A549 (cell line): ENCODE measurements at regions not wholly inside any gene's neighbourhood (a gene's known extent, or its start where the extent isn't known, plus 50 kb on each side); places are given as distances from the start of the nearest gene placed in this dataset.

Source experiments
- ATAC-seq, 2 experiments: fragments of 200-7000 bp in 1 of 2; fragments of >200 bp in 1 of 2; cut with Nextera tagmentation in 1 of 2; cut with Tn5 transposase in 1 of 2; 3 replicates each; pipeline versions ENCODE4 v1.8.0 to v1.9.1; 2018 to 2020; ENCODE audit warnings: mild to moderate bottlenecking in 1 of 2, moderate library complexity in 1 of 2
- CTCF ChIA-PET: fragments of 300-600 bp; sonication (Branson Sonifier 250); formaldehyde crosslinking; extraction: SDS; loops from one replicate; lab custom pipeline; 2021; ENCODE audit warnings: antibody characterized with exemption, inconsistent platforms; lab: Yijun Ruan, JAX
- POLR2A ChIA-PET: fragments of 350-600 bp; formaldehyde crosslinking; extraction: SDS; loops from one replicate; lab custom pipeline; 2021; ENCODE audit warnings: antibody characterized with exemption, inconsistent platforms; lab: Yijun Ruan, JAX
- DNase-seq, 2 experiments: peaks; one replicate each; pipeline versions ENCODE4 v3.0.0 to v3.0.0-alpha.2; 2011 to 2016; ENCODE audit warnings: low read depth in 1 of 2, low spot score in 1 of 2
- FAIRE-seq: peaks from 2 replicates; lab custom pipeline; 2011; peaks lifted over from hg19 to GRCh38; lab: Jason Lieb, UNC
- H3K27ac ChIP-seq, 2 experiments: fragments of >200 bp; sonication (Bioruptor Twin); formaldehyde crosslinking; 3 replicates each; pipeline ENCODE4 v1.5.1; 2016 to 2017
- H3K4me1 ChIP-seq: fragments of >200 bp; sonication (Bioruptor Twin); formaldehyde crosslinking; 3 replicates; pipeline ENCODE4 v1.6.1; 2016
- H3K4me2 ChIP-seq: fragments of >200 bp; sonication (Bioruptor Twin); formaldehyde crosslinking; 3 replicates; pipeline ENCODE4 v1.6.1; 2016
- H3K4me3 ChIP-seq: fragments of >200 bp; sonication (Bioruptor Twin); formaldehyde crosslinking; 3 replicates; pipeline ENCODE4 v1.5.1; 2016
- H3K9me3 ChIP-seq: fragments of >200 bp; sonication (Bioruptor Twin); formaldehyde crosslinking; 3 replicates; pipeline ENCODE4 v1.6.1; 2016
- ATOH8 ChIP-seq: fragments of 250-450 bp; sonication (Bioruptor Pico); IDR thresholded peaks from 2 replicates; pipeline ENCODE4 v1.5.0; 2020; ENCODE audit warnings: low read depth, mild to moderate bottlenecking, moderate library complexity
- CHD2 ChIP-seq: fragments of 150-350 bp; IDR thresholded peaks from 2 replicates; pipeline ENCODE4 v1.6.1; 2014; ENCODE audit warnings: low read length; ENCODE audit not compliant: partially characterized antibody
- CTCF ChIP-seq: fragments of >200 bp; sonication (Bioruptor Twin); formaldehyde crosslinking; IDR thresholded peaks from 3 replicates; pipeline ENCODE4 v1.5.1; 2016
- EHMT2 ChIP-seq: fragments of 200-600 bp; sonication (generic); IDR thresholded peaks from 2 replicates; pipeline ENCODE4 v1.6.1; 2016; ENCODE audit warnings: antibody characterized with exemption, low read depth, mild to moderate bottlenecking, moderate library complexity
- ELK1 ChIP-seq: fragments of 150-350 bp; IDR thresholded peaks from 2 replicates; pipeline ENCODE4 v1.6.1; 2014; ENCODE audit warnings: low read depth, mild to moderate bottlenecking, low read length
- FOSB ChIP-seq: fragments of 250-450 bp; sonication (Bioruptor Pico); IDR thresholded peaks from 2 replicates; pipeline ENCODE4 v1.5.0; 2020; ENCODE audit warnings: mild to moderate bottlenecking, moderate library complexity
- FOXS1 ChIP-seq: fragments of 250-450 bp; sonication (Bioruptor Pico); IDR thresholded peaks from 2 replicates; pipeline ENCODE4 v1.5.0; 2020; ENCODE audit warnings: mild to moderate bottlenecking, moderate library complexity
- GATA3 ChIP-seq: IDR thresholded peaks from 2 replicates; pipeline ENCODE4 v1.6.1; 2012; ENCODE audit warnings: borderline replicate concordance
- HES2 ChIP-seq: fragments of >200 bp; sonication (Bioruptor Twin); formaldehyde crosslinking; IDR thresholded peaks from 2 replicates; pipeline ENCODE4 v1.6.1; 2016
- HOXB13 ChIP-seq: fragments of 250-450 bp; sonication (Bioruptor Pico); IDR thresholded peaks from 2 replicates; pipeline ENCODE4 v1.5.0; 2020; ENCODE audit warnings: low read depth, mild to moderate bottlenecking, moderate library complexity
- HOXB5 ChIP-seq: fragments of 250-450 bp; sonication (Bioruptor Pico); IDR thresholded peaks from 2 replicates; pipeline ENCODE4 v1.5.0; 2020; ENCODE audit warnings: mild to moderate bottlenecking, moderate library complexity
- JUN ChIP-seq, 2 experiments: fragments of >200 bp; sonication (Bioruptor Twin); formaldehyde crosslinking; IDR thresholded peaks; 2 replicates in 1 of 2; 3 replicates in 1 of 2; pipeline ENCODE4 v1.6.1; 2016 to 2017
- KDM1A ChIP-seq: fragments of 200-600 bp; sonication (generic); IDR thresholded peaks from 2 replicates; pipeline ENCODE4 v1.6.1; 2016; ENCODE audit warnings: low read depth, mild to moderate bottlenecking
- MAFK ChIP-seq: fragments of 450-650 bp; IDR thresholded peaks from 2 replicates; pipeline ENCODE4 v1.6.1; 2014; ENCODE audit not compliant: partially characterized antibody
- NFE2L2 ChIP-seq: fragments of 150-350 bp; conservative IDR thresholded peaks from 2 replicates; pipeline ENCODE4 v1.6.1; 2014; ENCODE audit warnings: low read length
- RARB ChIP-seq: fragments of 250-450 bp; sonication (Bioruptor Pico); IDR thresholded peaks from 2 replicates; pipeline ENCODE4 v1.8.0; 2021; ENCODE audit warnings: mild to moderate bottlenecking, moderate library complexity
- TP53 ChIP-seq: fragments of 250-450 bp; sonication (Bioruptor Pico); IDR thresholded peaks from 2 replicates; pipeline ENCODE4 v1.5.0; 2021; ENCODE audit warnings: mild to moderate bottlenecking, moderate library complexity
- USF2 ChIP-seq: fragments of 450-650 bp; IDR thresholded peaks from 2 replicates; pipeline ENCODE4 v1.6.1; 2014; ENCODE audit warnings: antibody characterized with exemption
- ZC3H11A ChIP-seq: fragments of 450-650 bp; IDR thresholded peaks from 2 replicates; pipeline ENCODE4 v1.6.1; 2014; ENCODE audit warnings: antibody characterized with exemption, mild to moderate bottlenecking
- WGBS: methylation state at CpG from one replicate; pipeline ENCODE4 v1.1.6; 2017; ENCODE audit errors: missing lambda C conversion rate; 5-methylcytosine and 5-hydroxymethylcytosine counted together

GRCh38 chr18:43965691-43966090 lies 688.4 kb upstream of the SYT4 start:
- H3K27ac ChIP-seq, result no peak overlapping the region
- ATAC-seq, result no peak
- ChIA-PET POLR2A (no interaction called here), CTCF (no interaction called here)
- DNase-seq, result no peak
- no peak overlapping the region for H3K4me2 ChIP-seq
- TF ChIP-seq RARB (CRISPR knock-in tag), result no peak
- no peak for TF ChIP-seq NFE2L2
- H3K4me1 ChIP-seq, result no peaks in the 10 kb centered on the region
- no peak overlapping the region for H3K4me3 ChIP-seq
- no peak for FAIRE-seq
- WGBS, result 4% methylated on average over 4 of the region's 4 CpGs
- no peaks in the 10 kb centered on the region for H3K9me3 ChIP-seq

- WGBS, result 24% methylated on average over 4 of the region's 4 CpGs
- H3K27ac ChIP-seq, result no peak overlapping the region
- CTCF ChIA-PET, result no interaction called here
- no peaks in the 10 kb centered on the region for H3K4me1 ChIP-seq
- POLR2A ChIA-PET, result no interaction called here
- no peaks in the 10 kb centered on the region for H3K9me3 ChIP-seq
- no peak for ATAC-seq
- no peak overlapping the region for H3K4me2 ChIP-seq
- no peak for FAIRE-seq
- H3K4me3 ChIP-seq, result no peak overlapping the region
- DNase-seq, result no peak
- TF ChIP-seq FOSB (CRISPR knock-in tag) (no peak), HES2 (no peak), JUN (IDR thresholded peaks at IDR 0.05) (no peak), USF2 (no peak), HOXB5 (no peak), HOXB13 (CRISPR knock-in tag) (no peak), ATOH8 (no peak), ZC3H11A (no peak), TP53 (CRISPR knock-in tag) (no peak), KDM1A (no peak), CHD2 (no peak), MAFK (no peak), ELK1 (no peak), FOXS1 (CRISPR knock-in tag) (no peak), CTCF (no peak), EHMT2 (no peak)
Measured at GRCh38 chr18:43970656-43971055, 693.4 kb upstream of the SYT4 start.

GRCh38 chr18:43978174-43978573 lies 700.9 kb upstream of the SYT4 start:
- Histone ChIP-seq H3K4me3 (no peak overlapping the region), H3K4me1 (no peaks in the 10 kb centered on the region), H3K4me2 (no peak overlapping the region)
- CTCF ChIA-PET, result no interaction called here
- no peak for FAIRE-seq
- no peak for DNase-seq
- no peak for ATAC-seq
- WGBS, result 3% methylated on average over 4 of the region's 4 CpGs
- no peak for TF ChIP-seq GATA3
- no peak for TF ChIP-seq FOSB (CRISPR knock-in tag)
- TF ChIP-seq, all 56 proteins: peak for 0
- Histone ChIP-seq H3K9me3 (no peaks in the 10 kb centered on the region), H3K27ac (no peak overlapping the region)
- POLR2A ChIA-PET, result no interaction called here
